DND-41 (cell line): ENCODE measurements at regions not wholly inside any gene's neighbourhood (a gene's known extent, or its start where the extent isn't known, plus 50 kb on each side); places are given as distances from the start of the nearest gene placed in this dataset.

ENCODE experiments used
- ATAC-seq: fragments of 200-7000 bp; cut with Tn5 transposase; 3 replicates; pipeline ENCODE4 v1.9.1; 2021; ENCODE audit warnings: low read depth; ENCODE audit not compliant: insufficient read depth
- DNase-seq: peaks from one replicate; pipeline ENCODE4 v3.0.0-alpha.2; 2020
- H2AFZ ChIP-seq: 2 replicates; pipeline ENCODE4 v1.6.0; 2012; ENCODE audit warnings: low read depth, low read length
- H3K27ac ChIP-seq: 2 replicates; pipeline ENCODE4 v1.5.1; 2012; ENCODE audit warnings: low read length, inconsistent platforms
- H3K27me3 ChIP-seq: fragments of 200-600 bp; sonication (generic); 2 replicates; pipeline ENCODE4 v1.6.0; 2012; ENCODE audit warnings: low read length, mild to moderate bottlenecking, inconsistent platforms; ENCODE audit not compliant: insufficient read depth, poor library complexity
- H3K36me3 ChIP-seq: 2 replicates; pipeline ENCODE4 v1.5.1; 2012; ENCODE audit warnings: low read length, inconsistent platforms; ENCODE audit not compliant: insufficient read depth
- H3K4me1 ChIP-seq: 2 replicates; pipeline ENCODE4 v1.5.1; 2012; ENCODE audit warnings: mild to moderate bottlenecking, low read length; ENCODE audit not compliant: insufficient read depth
- H3K4me2 ChIP-seq: 2 replicates; pipeline ENCODE4 v1.6.0; 2012; ENCODE audit warnings: mild to moderate bottlenecking, moderate library complexity, low read length, inconsistent platforms; ENCODE audit not compliant: insufficient read depth
- H3K4me3 ChIP-seq, 2 experiments: fragments of 200-600 bp in 1 of 2; shearing (Covaris generic) in 1 of 2; 2 replicates each; pipeline ENCODE4 v1.5.1; 2012 to 2016; ENCODE audit warnings: inconsistent platforms in 2 of 2, low read length in 2 of 2, mild to moderate bottlenecking in 2 of 2, low read depth in 1 of 2, moderate library complexity in 1 of 2
- H3K79me2 ChIP-seq: 2 replicates; pipeline ENCODE4 v1.6.0; 2012; ENCODE audit warnings: low read length, inconsistent platforms; ENCODE audit not compliant: insufficient read depth
- H3K9ac ChIP-seq: 2 replicates; pipeline ENCODE4 v1.6.0; 2012; ENCODE audit warnings: low read depth, mild to moderate bottlenecking, inconsistent platforms, low read length, moderate library complexity
- H3K9me3 ChIP-seq: 2 replicates; pipeline ENCODE4 v1.5.1; 2012; ENCODE audit warnings: low read length, moderate library complexity, mild to moderate bottlenecking, inconsistent platforms; ENCODE audit not compliant: insufficient read depth, severe bottlenecking
- H4K20me1 ChIP-seq: 2 replicates; pipeline ENCODE4 v1.6.0; 2012; ENCODE audit warnings: low read length; ENCODE audit not compliant: insufficient read depth
- EZH2 ChIP-seq: IDR thresholded peaks from 3 replicates; pipeline ENCODE4 v1.6.1; 2012; ENCODE audit warnings: borderline replicate concordance, low read depth, mild to moderate bottlenecking, moderate library complexity, low read length, inconsistent platforms; ENCODE audit not compliant: severe bottlenecking
- TF ChIP-seq, protein P1 (sequence below): IDR thresholded peaks from 2 replicates; pipeline ENCODE4 v1.5.1; 2012; ENCODE audit warnings: borderline replicate concordance, low read length, moderate library complexity, mild to moderate bottlenecking; ENCODE audit not compliant: poor library complexity, severe bottlenecking; ENCODE audit errors: extremely low read depth

DNA sequence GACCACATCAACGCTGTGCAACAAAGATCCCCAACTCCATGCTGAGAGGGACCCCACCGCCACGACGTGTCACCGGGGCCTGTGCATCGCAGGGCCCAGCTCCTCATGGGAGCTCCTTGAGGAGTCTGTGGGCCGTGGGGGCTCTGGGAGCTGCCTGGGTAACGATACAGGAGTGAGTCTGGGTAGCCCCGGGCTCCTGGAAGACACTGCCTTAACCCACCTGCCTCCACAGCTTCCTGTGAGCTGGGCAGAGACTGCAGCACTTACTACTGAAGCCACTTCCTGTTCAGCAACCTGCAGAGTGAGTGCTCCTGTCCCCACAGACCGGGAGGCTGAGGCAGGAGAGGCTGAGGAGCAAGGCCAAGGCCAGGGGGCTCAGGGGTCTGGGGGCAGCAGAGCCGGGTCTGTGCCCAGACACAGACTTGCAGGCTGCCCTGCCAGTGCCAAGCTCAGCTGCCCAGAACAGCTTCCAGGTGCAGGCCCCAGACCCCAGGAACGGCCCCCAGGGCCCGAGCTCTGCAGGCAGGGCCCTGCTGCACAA, 226.7 kb downstream of the BRD1 start:
- Histone ChIP-seq H3K9ac (no peak overlapping the region), H3K4me3 (no peak overlapping the region), H2AFZ (no peak overlapping the region), H3K27me3 (no peaks in the 10 kb centered on the region), H3K36me3 (no peaks in the 10 kb centered on the region), H3K4me2 (no peak overlapping the region), H3K79me2 (no peaks in the 10 kb centered on the region), H3K9me3 (peaks cover 10% of the 10 kb centered on the region), H3K4me1 (no peaks in the 10 kb centered on the region), H3K27ac (no peak overlapping the region), H4K20me1 (no peaks in the 10 kb centered on the region)
- peak; percentile 16 for DNase-seq
- TF ChIP-seq EZH2 = no peak
- TF ChIP-seq, protein P1, sequence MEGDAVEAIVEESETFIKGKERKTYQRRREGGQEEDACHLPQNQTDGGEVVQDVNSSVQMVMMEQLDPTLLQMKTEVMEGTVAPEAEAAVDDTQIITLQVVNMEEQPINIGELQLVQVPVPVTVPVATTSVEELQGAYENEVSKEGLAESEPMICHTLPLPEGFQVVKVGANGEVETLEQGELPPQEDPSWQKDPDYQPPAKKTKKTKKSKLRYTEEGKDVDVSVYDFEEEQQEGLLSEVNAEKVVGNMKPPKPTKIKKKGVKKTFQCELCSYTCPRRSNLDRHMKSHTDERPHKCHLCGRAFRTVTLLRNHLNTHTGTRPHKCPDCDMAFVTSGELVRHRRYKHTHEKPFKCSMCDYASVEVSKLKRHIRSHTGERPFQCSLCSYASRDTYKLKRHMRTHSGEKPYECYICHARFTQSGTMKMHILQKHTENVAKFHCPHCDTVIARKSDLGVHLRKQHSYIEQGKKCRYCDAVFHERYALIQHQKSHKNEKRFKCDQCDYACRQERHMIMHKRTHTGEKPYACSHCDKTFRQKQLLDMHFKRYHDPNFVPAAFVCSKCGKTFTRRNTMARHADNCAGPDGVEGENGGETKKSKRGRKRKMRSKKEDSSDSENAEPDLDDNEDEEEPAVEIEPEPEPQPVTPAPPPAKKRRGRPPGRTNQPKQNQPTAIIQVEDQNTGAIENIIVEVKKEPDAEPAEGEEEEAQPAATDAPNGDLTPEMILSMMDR = no peak
- ATAC-seq = peak; percentile 65

DNA sequence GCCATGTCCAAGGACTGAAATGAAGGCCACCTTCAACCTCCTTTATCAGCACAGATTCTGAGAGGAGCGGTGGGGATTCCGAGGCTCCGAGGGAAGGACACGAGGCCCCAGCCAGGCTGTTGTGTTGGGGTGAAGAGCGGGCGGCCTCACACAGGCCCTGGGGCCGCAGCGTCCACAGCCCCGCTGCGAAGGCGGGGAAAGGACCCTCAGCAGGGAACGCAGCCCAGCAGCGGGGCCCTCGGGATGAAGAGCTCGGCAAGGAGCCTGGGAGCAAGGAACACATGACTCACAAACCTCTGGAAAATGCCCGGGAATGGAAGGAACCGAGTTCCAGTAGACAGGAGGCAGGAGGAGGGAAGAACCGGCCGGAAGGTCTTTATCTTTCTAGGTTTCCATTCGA, 227.2 kb downstream of the BRD1 start:
- H3K4me2 ChIP-seq = no peak overlapping the region

DNA sequence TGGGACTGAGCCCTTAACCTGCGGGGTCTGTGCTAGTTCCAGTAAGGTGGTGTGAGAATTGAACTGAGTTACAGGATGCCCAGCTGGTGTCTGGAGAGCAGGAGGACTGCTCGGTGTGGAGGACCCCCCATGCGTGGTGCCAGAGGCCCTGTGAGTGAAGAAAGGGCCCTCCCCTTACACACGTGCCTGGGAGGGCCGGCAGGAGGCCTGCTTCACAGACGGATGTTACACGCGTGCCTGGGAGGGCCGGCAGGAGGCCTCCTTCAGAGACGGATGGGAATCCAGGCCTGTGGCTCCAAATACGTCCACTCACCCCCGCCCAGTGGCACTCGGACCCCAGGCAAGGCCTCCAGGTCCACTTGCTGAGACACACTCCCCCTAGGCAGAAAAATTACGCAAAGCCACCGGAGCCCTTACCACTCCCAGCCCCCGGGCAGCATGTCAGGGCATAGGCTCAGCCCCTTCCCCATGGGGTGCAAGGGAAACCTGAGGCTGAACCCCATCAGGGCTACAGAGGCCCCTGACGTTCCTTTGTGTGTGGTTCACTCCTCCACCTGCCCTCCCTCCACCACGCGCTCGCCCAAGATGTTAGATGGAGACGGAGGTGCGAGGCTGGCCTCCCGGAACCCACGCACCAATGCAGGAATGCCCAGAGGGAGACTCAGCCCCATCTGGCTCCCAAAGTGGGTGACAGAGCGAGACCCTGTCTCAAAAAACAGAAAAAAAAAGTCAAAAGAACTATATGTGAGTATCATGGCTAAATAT, 227.8 kb downstream of the BRD1 start:
- H3K9me3 ChIP-seq = peaks cover 6% of the 10 kb centered on the region

More for the DNA sequence above, 227.2 kb downstream of the BRD1 start:
- no peak overlapping the region for H3K27ac ChIP-seq
- no peak for ATAC-seq
- H3K36me3 ChIP-seq = no peaks in the 10 kb centered on the region
- H3K9ac ChIP-seq = no peak overlapping the region
- no peak overlapping the region for H3K4me3 ChIP-seq
- H3K4me1 ChIP-seq = no peaks in the 10 kb centered on the region
- H3K27me3 ChIP-seq = no peaks in the 10 kb centered on the region
- no peak for TF ChIP-seq EZH2
- TF ChIP-seq, protein P1 = no peak
- no peak overlapping the region for H2AFZ ChIP-seq
- no peaks in the 10 kb centered on the region for H3K79me2 ChIP-seq
- H4K20me1 ChIP-seq = no peaks in the 10 kb centered on the region
- DNase-seq = no peak
- peaks cover 10% of the 10 kb centered on the region for H3K9me3 ChIP-seq

More for the DNA sequence above, 227.8 kb downstream of the BRD1 start:
- H3K79me2 ChIP-seq = no peaks in the 10 kb centered on the region
- TF ChIP-seq, protein P1 = no peak
- no peak for TF ChIP-seq EZH2
- no peaks in the 10 kb centered on the region for H3K27me3 ChIP-seq
- H2AFZ ChIP-seq = no peak overlapping the region
- no peak for DNase-seq
- no peaks in the 10 kb centered on the region for H4K20me1 ChIP-seq
- no peak for ATAC-seq
- H3K4me2 ChIP-seq = no peak overlapping the region
- no peak overlapping the region for H3K9ac ChIP-seq
- no peak overlapping the region for H3K27ac ChIP-seq
- no peak overlapping the region for H3K4me3 ChIP-seq
- H3K4me1 ChIP-seq = no peaks in the 10 kb centered on the region
- no peaks in the 10 kb centered on the region for H3K36me3 ChIP-seq
